Neural progenitor cell (in vitro differentiated cells): ENCODE measurements at regions not wholly inside any gene's neighbourhood (a gene's known extent, or its start where the extent isn't known, plus 50 kb on each side); places are given as distances from the start of the nearest gene placed in this dataset.

Experiments
- CTCF ChIP-seq: fragments of 200-600 bp; sonication (generic); IDR thresholded peaks from 2 replicates; pipeline ENCODE4 v1.5.1; 2017; ENCODE audit warnings: antibody characterized with exemption, mild to moderate bottlenecking
- EZH2 ChIP-seq: fragments of 200-600 bp; sonication (generic); IDR thresholded peaks from 2 replicates; pipeline ENCODE4 v1.6.1; 2017; ENCODE audit warnings: antibody characterized with exemption, mild to moderate bottlenecking, moderate library complexity

- no peak for TF ChIP-seq CTCF
- no peak for TF ChIP-seq EZH2
These were observed 189.2 kb downstream of the URI1 start for GRCh38 chr19:30131246-30131645.
